HUES64 (cell line): ENCODE measurements at regions not wholly inside any gene's neighbourhood (a gene's known extent, or its start where the extent isn't known, plus 50 kb on each side); places are given as distances from the start of the nearest gene placed in this dataset.

ENCODE experiments used
- H3K27ac ChIP-seq: 2 replicates; pipeline ENCODE4 v1.7.0; 2013; ENCODE audit warnings: low read depth, low read length, inconsistent platforms
- H3K27me3 ChIP-seq: 2 replicates; pipeline ENCODE4 v1.6.1; 2013; ENCODE audit warnings: mild to moderate bottlenecking, low read length; ENCODE audit not compliant: insufficient read depth
- H3K36me3 ChIP-seq: 2 replicates; pipeline ENCODE4 v1.6.1; 2013; ENCODE audit warnings: mild to moderate bottlenecking, low read length; ENCODE audit not compliant: insufficient read depth
- H3K4me1 ChIP-seq: 2 replicates; pipeline ENCODE4 v1.6.1; 2013; ENCODE audit warnings: mild to moderate bottlenecking, low read length, moderate library complexity; ENCODE audit not compliant: insufficient read depth
- H3K4me3 ChIP-seq: 2 replicates; pipeline ENCODE4 v1.5.1; 2013; ENCODE audit warnings: mild to moderate bottlenecking, low read length, moderate library complexity
- H3K9ac ChIP-seq: 2 replicates; pipeline ENCODE4 v1.6.1; 2013; ENCODE audit warnings: mild to moderate bottlenecking, low read depth, low read length
- H3K9me3 ChIP-seq: 2 replicates; pipeline ENCODE4 v1.6.1; 2013; ENCODE audit warnings: low read depth, low read length; ENCODE audit not compliant: insufficient read depth
- WGBS: fragments of 150-250, 120-280 bp; methylation state at CpG from one replicate; pipeline ENCODE4 v1.1.7; 2013; ENCODE audit warnings: missing lambda C conversion rate; 5-methylcytosine and 5-hydroxymethylcytosine counted together

GRCh38 chr21:17900990-17901385 is 81.8 kb upstream of the C21orf91 start:
- H3K4me1 ChIP-seq = peaks cover 24% of the 10 kb centered on the region
- 67% methylated on average over 5 of the region's 5 CpGs for WGBS
- peak overlapping the region; percentile 95 for H3K27ac ChIP-seq
- H3K9me3 ChIP-seq = 0 out of 2 replicates have a peak, but pooled peaks cover 10% of the 10 kb centered on the region
- H3K27me3 ChIP-seq = no peaks in the 10 kb centered on the region
- H3K9ac ChIP-seq = peak overlapping the region; percentile 65
- no peak overlapping the region for H3K4me3 ChIP-seq
- H3K36me3 ChIP-seq = no peaks in the 10 kb centered on the region; the same call in 1 of the 2 replicates

DNA sequence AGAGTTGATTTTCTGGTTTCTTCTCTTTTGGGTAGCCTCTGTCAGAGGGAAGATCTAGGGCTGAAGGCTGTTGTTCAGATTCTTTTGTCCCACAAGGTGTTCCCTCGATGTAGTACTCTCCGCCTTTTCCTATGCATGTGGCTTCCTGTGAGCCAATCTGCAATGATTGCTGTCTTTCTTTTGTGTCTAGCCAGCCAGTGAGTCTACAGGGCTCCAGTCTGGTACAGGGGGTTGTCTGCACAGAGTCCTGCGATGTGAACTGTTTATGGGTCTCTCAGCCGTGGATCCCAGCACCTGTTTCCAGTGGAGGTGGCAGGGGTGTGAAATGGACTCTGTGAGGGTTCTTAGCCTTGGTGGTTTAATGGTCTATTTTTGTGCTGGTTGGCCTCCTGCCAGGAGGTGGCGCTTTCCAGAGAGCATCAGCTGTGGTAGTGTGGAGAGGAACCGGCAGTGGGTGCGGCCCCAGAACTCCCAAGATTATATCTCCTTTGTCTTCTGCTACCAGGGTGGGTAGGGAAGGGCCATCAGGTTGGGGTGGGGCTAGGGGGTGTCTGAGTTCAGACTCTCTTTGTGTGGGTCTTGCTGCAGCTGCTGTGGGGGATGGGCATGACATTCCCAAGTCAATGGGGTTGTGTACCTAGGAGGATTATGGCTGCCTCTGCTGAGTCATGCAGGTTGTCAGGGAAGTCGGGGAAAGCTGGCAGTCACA is 81.3 kb upstream of the C21orf91 start:
- H3K4me3 ChIP-seq = no peak overlapping the region

GRCh38 chr21:17889171-17889570 is 70.0 kb upstream of the C21orf91 start:
- Histone ChIP-seq H3K27ac (no peak overlapping the region), H3K36me3 (no peaks in the 10 kb centered on the region), H3K27me3 (no peaks in the 10 kb centered on the region), H3K9ac (no peak overlapping the region), H3K9me3 (no peaks in the 10 kb centered on the region), H3K4me1 (no peaks in the 10 kb centered on the region), H3K4me3 (no peak overlapping the region)
- 89% methylated on average over 1 of the region's 1 CpG for WGBS

More for the DNA sequence above, 81.3 kb upstream of the C21orf91 start:
- peaks cover 22% of the 10 kb centered on the region for H3K4me1 ChIP-seq
- no peaks in the 10 kb centered on the region; the same call in 1 of the 2 replicates for H3K36me3 ChIP-seq
- H3K27me3 ChIP-seq = no peaks in the 10 kb centered on the region
- peak overlapping the region; percentile 95 for H3K27ac ChIP-seq
- peak overlapping the region; percentile 65 for H3K9ac ChIP-seq
- 84% methylated on average over 8 of the region's 8 CpGs for WGBS
- H3K9me3 ChIP-seq = 0 out of 2 replicates have a peak, but pooled peaks cover 10% of the 10 kb centered on the region

DNA sequence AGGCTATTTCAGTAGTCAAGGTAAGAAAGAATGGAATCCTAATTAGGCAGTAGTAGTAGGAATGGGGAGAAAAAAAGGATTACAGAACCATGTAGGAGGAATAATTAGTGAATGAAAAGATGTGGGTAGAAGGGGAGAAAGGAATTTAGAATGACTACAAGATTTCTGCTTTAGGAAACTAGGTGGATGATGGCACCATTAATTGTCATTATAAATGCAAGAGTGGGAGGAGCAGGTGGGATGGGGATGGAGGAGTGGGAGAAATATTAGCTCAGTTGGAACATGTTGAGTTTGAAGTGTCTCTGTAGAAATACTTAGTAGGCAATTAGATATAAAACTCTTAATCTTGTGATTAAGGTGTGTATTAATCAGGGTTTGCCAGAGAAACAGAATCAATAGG is 50.0 kb upstream of the C21orf91 start:
- no peak overlapping the region for H3K4me3 ChIP-seq
- H3K9me3 ChIP-seq = no peaks in the 10 kb centered on the region
- no peaks in the 10 kb centered on the region for H3K4me1 ChIP-seq
- H3K9ac ChIP-seq = no peak overlapping the region
- no peak overlapping the region for H3K27ac ChIP-seq
- no peaks in the 10 kb centered on the region for H3K36me3 ChIP-seq
- no peaks in the 10 kb centered on the region for H3K27me3 ChIP-seq
